GM21381 (cell line): ENCODE measurements at regions not wholly inside any gene's neighbourhood (a gene's known extent, or its start where the extent isn't known, plus 50 kb on each side); places are given as distances from the start of the nearest gene placed in this dataset.
A peak's percentile ranks its signal among the peaks of the same experiment; 100 is the strongest.

ENCODE experiments used
- ATAC-seq: cut with Tn5 transposase; IDR thresholded peaks from one replicate; pipeline ENCODE4 v1.9.1; 2021; ENCODE audit warnings: mild to moderate bottlenecking, moderate library complexity; ENCODE audit not compliant: unreplicated experiment

GRCh38 chr4:128393101-128393704 lies 105.6 kb upstream of the PGRMC2 start:
- ATAC-seq = peak; percentile 76

GRCh38 chr4:128390475-128390996 lies 102.9 kb upstream of the PGRMC2 start:
- ATAC-seq = no peak

GRCh38 chr4:128388796-128389195 lies 101.2 kb upstream of the PGRMC2 start:
- ATAC-seq = no peak

- no peak for ATAC-seq
These were observed 100.7 kb upstream of the PGRMC2 start for GRCh38 chr4:128388352-128388630.

- no peak for ATAC-seq
These were observed 100.2 kb upstream of the PGRMC2 start for GRCh38 chr4:128387600-128388351.

GRCh38 chr4:128386761-128387599 lies 99.4 kb upstream of the PGRMC2 start:
- no peak for ATAC-seq

GRCh38 chr4:128385683-128386304 lies 98.2 kb upstream of the PGRMC2 start:
- ATAC-seq = no peak

GRCh38 chr4:128384765-128385598 lies 97.4 kb upstream of the PGRMC2 start:
- ATAC-seq = no peak

- ATAC-seq = no peak
These were observed 96.5 kb upstream of the PGRMC2 start for GRCh38 chr4:128384091-128384520.

- no peak for ATAC-seq
These were observed 94.3 kb upstream of the PGRMC2 start for GRCh38 chr4:128381748-128382559.

GRCh38 chr4:128380306-128380705 lies 92.7 kb upstream of the PGRMC2 start:
- no peak for ATAC-seq

- ATAC-seq = no peak
These were observed 92.2 kb upstream of the PGRMC2 start for GRCh38 chr4:128379860-128380259.

- ATAC-seq = no peak
These were observed 91.1 kb upstream of the PGRMC2 start for GRCh38 chr4:128378668-128379067.

GRCh38 chr4:128376958-128377357 lies 89.3 kb upstream of the PGRMC2 start:
- ATAC-seq = no peak

GRCh38 chr4:128376303-128376702 lies 88.7 kb upstream of the PGRMC2 start:
- no peak for ATAC-seq

- ATAC-seq = no peak
These were observed 86.0 kb upstream of the PGRMC2 start for GRCh38 chr4:128373628-128374027.

GRCh38 chr4:128371876-128372275 lies 84.3 kb upstream of the PGRMC2 start:
- no peak for ATAC-seq

GRCh38 chr4:128371001-128371777 lies 83.6 kb upstream of the PGRMC2 start:
- ATAC-seq = no peak

GRCh38 chr4:128366212-128366611 lies 78.6 kb upstream of the PGRMC2 start:
- no peak for ATAC-seq
